ENCODE measurements at regions not wholly inside any gene's neighbourhood (a gene's known extent, or its start where the extent isn't known, plus 50 kb on each side); places are given as distances from the start of the nearest gene placed in this dataset.

DNA sequence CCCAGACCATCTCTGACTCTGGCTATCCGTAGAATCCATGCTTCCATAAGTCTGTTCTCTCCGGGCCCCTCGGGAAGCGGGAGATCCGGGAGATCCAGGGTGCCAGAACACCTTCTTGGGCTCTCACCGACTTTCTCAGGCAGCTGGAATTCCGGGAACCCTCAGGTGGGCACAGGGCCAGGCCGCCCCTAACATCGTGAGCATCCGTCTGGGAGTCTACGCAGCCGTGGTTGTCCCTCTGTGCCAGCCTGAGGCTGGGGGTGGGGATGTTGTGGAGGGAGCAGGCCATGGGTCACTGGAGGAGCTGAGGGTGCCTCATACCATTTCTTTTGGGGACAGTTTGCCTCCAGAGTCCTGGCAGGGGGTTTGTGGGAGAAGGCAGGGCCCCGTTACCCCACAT, 92.3 kb upstream of the COL5A1 start:
- no peak for TF ChIP-seq CTCF (conservative IDR thresholded peaks at IDR 0.05 in 1 of 2, IDR thresholded peaks at IDR 0.05 in 1 of 2; ENCODE audit: low read depth in 1 of 2, low read length in 2 of 2)
- no peak for TF ChIP-seq EZH2 (IDR thresholded peaks at IDR 0.05; ENCODE audit: low read length, missing control alignments)
